ENCODE measurements at regions not wholly inside any gene's neighbourhood (a gene's known extent, or its start where the extent isn't known, plus 50 kb on each side); places are given as distances from the start of the nearest gene placed in this dataset.
"Not testable (repeated sequence)": the region's sequence is repeated elsewhere in the genome, so short reads cannot be mapped to it uniquely, and the experiment has no call there.

GRCh38 chr2:65901756-65902155 is 469.4 kb upstream of the SPRED2 start:
- no peaks in the 10 kb centered on the region for H3K27me3 ChIP-seq (ENCODE audit: insufficient read depth, low read length, poor library complexity, severe bottlenecking)
- TF ChIP-seq EZH2phosphoT487 (IDR thresholded peaks at IDR 0.05; ENCODE audit: borderline replicate concordance) (no peak), CTCF (conservative IDR thresholded peaks at IDR 0.05; ENCODE audit: low read length) (no peak)

GRCh38 chr2:65896446-65896845 is 464.0 kb upstream of the SPRED2 start:
- no peaks in the 10 kb centered on the region for H3K9me2 ChIP-seq (replicated peaks; ENCODE audit: low read depth, low read length)
- no peak overlapping the region for H3K4me2 ChIP-seq (ENCODE audit: low read depth, low read length, poor library complexity, severe bottlenecking)
- no peaks in the 10 kb centered on the region for H3K36me3 ChIP-seq (ENCODE audit: insufficient read depth, low read length)
- no peaks in the 10 kb centered on the region for H3K79me2 ChIP-seq (ENCODE audit: insufficient read depth, low read length)
- H3K4me3 ChIP-seq (ENCODE audit: low read length, poor library complexity, severe bottlenecking): no peak overlapping the region
- no peak overlapping the region for H2AFZ ChIP-seq (ENCODE audit: low read length)
- H3K4me1 ChIP-seq (ENCODE audit: insufficient read depth, low read length, poor library complexity, severe bottlenecking): no peaks in the 10 kb centered on the region
- no peaks in the 10 kb centered on the region for H3K9me3 ChIP-seq (ENCODE audit: insufficient read depth, low read depth, low read length)
- TF ChIP-seq CTCF (conservative IDR thresholded peaks at IDR 0.05; ENCODE audit: low read length) (no peak), EZH2phosphoT487 (IDR thresholded peaks at IDR 0.05; ENCODE audit: borderline replicate concordance) (no peak)
- no peak overlapping the region for H3K9ac ChIP-seq (ENCODE audit: low read depth, low read length, poor library complexity, severe bottlenecking)
- no peaks in the 10 kb centered on the region for H3F3A ChIP-seq (ENCODE audit: low read depth)
- H4K20me1 ChIP-seq (ENCODE audit: insufficient read depth, low read length, poor library complexity, severe bottlenecking): no peaks in the 10 kb centered on the region
- H3K27me3 ChIP-seq (ENCODE audit: insufficient read depth, low read length, poor library complexity, severe bottlenecking): no peaks in the 10 kb centered on the region

More at GRCh38 chr2:65901756-65902155, 469.4 kb upstream of the SPRED2 start:
- Histone ChIP-seq H3K36me3 (ENCODE audit: insufficient read depth, low read length) (no peaks in the 10 kb centered on the region), H2AFZ (ENCODE audit: low read length) (no peak overlapping the region), H3K79me2 (ENCODE audit: insufficient read depth, low read length) (no peaks in the 10 kb centered on the region), H3K4me1 (ENCODE audit: insufficient read depth, low read length, poor library complexity, severe bottlenecking) (no peaks in the 10 kb centered on the region), H3K9me2 (replicated peaks; ENCODE audit: low read depth, low read length) (no peaks in the 10 kb centered on the region), H3K4me3 (ENCODE audit: low read length, poor library complexity, severe bottlenecking) (no peak overlapping the region), H4K20me1 (ENCODE audit: insufficient read depth, low read length, poor library complexity, severe bottlenecking) (no peaks in the 10 kb centered on the region), H3K9me3 (ENCODE audit: insufficient read depth, low read depth, low read length) (no peaks in the 10 kb centered on the region), H3F3A (ENCODE audit: low read depth) (no peaks in the 10 kb centered on the region), H3K9ac (ENCODE audit: low read depth, low read length, poor library complexity, severe bottlenecking) (no peak overlapping the region), H3K4me2 (ENCODE audit: low read depth, low read length, poor library complexity, severe bottlenecking) (no peak overlapping the region)

GRCh38 chr2:65890131-65890530 is 457.7 kb upstream of the SPRED2 start:
- not testable (repeated sequence) for H3K9ac ChIP-seq (ENCODE audit: low read depth, low read length, poor library complexity, severe bottlenecking); H3K4me2 ChIP-seq (ENCODE audit: low read depth, low read length, poor library complexity, severe bottlenecking); H4K20me1 ChIP-seq (ENCODE audit: insufficient read depth, low read length, poor library complexity, severe bottlenecking); H3K4me3 ChIP-seq (ENCODE audit: low read length, poor library complexity, severe bottlenecking); H3K4me1 ChIP-seq (ENCODE audit: insufficient read depth, low read length, poor library complexity, severe bottlenecking); H3K27me3 ChIP-seq (ENCODE audit: insufficient read depth, low read length, poor library complexity, severe bottlenecking); H2AFZ ChIP-seq (ENCODE audit: low read length); H3K79me2 ChIP-seq (ENCODE audit: insufficient read depth, low read length); H3K36me3 ChIP-seq (ENCODE audit: insufficient read depth, low read length); H3K9me3 ChIP-seq (ENCODE audit: insufficient read depth, low read depth, low read length); H3F3A ChIP-seq (ENCODE audit: low read depth); H3K9me2 ChIP-seq (replicated peaks; ENCODE audit: low read depth, low read length)

- no peak overlapping the region for H3K4me2 ChIP-seq (ENCODE audit: low read depth, low read length, poor library complexity, severe bottlenecking)
- H3K9me3 ChIP-seq (ENCODE audit: insufficient read depth, low read depth, low read length): no peaks in the 10 kb centered on the region
- no peaks in the 10 kb centered on the region for H3K36me3 ChIP-seq (ENCODE audit: insufficient read depth, low read length)
- H3K27me3 ChIP-seq (ENCODE audit: insufficient read depth, low read length, poor library complexity, severe bottlenecking): no peaks in the 10 kb centered on the region
- H3K4me1 ChIP-seq (ENCODE audit: insufficient read depth, low read length, poor library complexity, severe bottlenecking): no peaks in the 10 kb centered on the region
- no peaks in the 10 kb centered on the region for H3K79me2 ChIP-seq (ENCODE audit: insufficient read depth, low read length)
- no peak overlapping the region for H3K4me3 ChIP-seq (ENCODE audit: low read length, poor library complexity, severe bottlenecking)
- H2AFZ ChIP-seq (ENCODE audit: low read length): no peak overlapping the region
- H4K20me1 ChIP-seq (ENCODE audit: insufficient read depth, low read length, poor library complexity, severe bottlenecking): no peaks in the 10 kb centered on the region
- H3K9ac ChIP-seq (ENCODE audit: low read depth, low read length, poor library complexity, severe bottlenecking): no peak overlapping the region
- no peaks in the 10 kb centered on the region for H3F3A ChIP-seq (ENCODE audit: low read depth)
- H3K9me2 ChIP-seq (replicated peaks; ENCODE audit: low read depth, low read length): no peaks in the 10 kb centered on the region
- TF ChIP-seq EZH2phosphoT487 (IDR thresholded peaks at IDR 0.05; ENCODE audit: borderline replicate concordance): no peak
- no peak for TF ChIP-seq CTCF (conservative IDR thresholded peaks at IDR 0.05; ENCODE audit: low read length)
These were observed 452.9 kb upstream of the SPRED2 start for GRCh38 chr2:65885266-65885665.

Data from Loucy (cell line).